ENCODE measurements at regions not wholly inside any gene's neighbourhood (a gene's known extent, or its start where the extent isn't known, plus 50 kb on each side); places are given as distances from the start of the nearest gene placed in this dataset.

- Mint-ChIP-seq H3K4me3 (no peak overlapping the region), H3K4me1 (peaks cover 41% of the 10 kb centered on the region), H3K36me3 (ENCODE audit: low read depth) (no peaks in the 10 kb centered on the region), H3K27me3 (ENCODE audit: low read depth) (peaks cover 6% of the 10 kb centered on the region), H3K27ac (peak overlapping the region in 2 of 3 experiments; percentile 38 to 49), H3K9me3 (no peaks in the 10 kb centered on the region)
- no peak for TF ChIP-seq CTCF (IDR thresholded peaks at IDR 0.05; ENCODE audit: unreplicated experiment in 3 of 3)
These were observed 317.7 kb upstream of the TBX3 start for GRCh38 chr12:115001571-115002180.

GRCh38 chr12:115000038-115000437 is 316.1 kb upstream of the TBX3 start:
- Mint-ChIP-seq H3K27ac (peak overlapping the region; percentile 36 to 76 (median 75)), H3K36me3 (ENCODE audit: low read depth) (peaks cover 4% of the 10 kb centered on the region), H3K4me3 (no peak overlapping the region), H3K9me3 (peaks cover 5% of the 10 kb centered on the region), H3K27me3 (ENCODE audit: low read depth) (peaks cover 6% of the 10 kb centered on the region), H3K4me1 (peaks cover 44% of the 10 kb centered on the region)
- no peak for TF ChIP-seq CTCF (IDR thresholded peaks at IDR 0.05; ENCODE audit: unreplicated experiment in 3 of 3)

GRCh38 chr12:114998750-114999128 is 314.8 kb upstream of the TBX3 start:
- TF ChIP-seq CTCF (IDR thresholded peaks at IDR 0.05; ENCODE audit: unreplicated experiment in 3 of 3) = no peak
- peaks cover 4% of the 10 kb centered on the region for H3K36me3 Mint-ChIP-seq (ENCODE audit: low read depth)

GRCh38 chr12:114998118-114998749 is 314.3 kb upstream of the TBX3 start:
- no peak for TF ChIP-seq CTCF (IDR thresholded peaks at IDR 0.05; ENCODE audit: unreplicated experiment in 3 of 3)
- Mint-ChIP-seq H3K27ac (peak overlapping the region; percentile 36 to 76 (median 75)), H3K27me3 (ENCODE audit: low read depth) (no peaks in the 10 kb centered on the region), H3K4me3 (no peak overlapping the region), H3K36me3 (ENCODE audit: low read depth) (peaks cover 4% of the 10 kb centered on the region), H3K4me1 (peaks cover 57% of the 10 kb centered on the region), H3K9me3 (peaks cover 5% of the 10 kb centered on the region)

More at GRCh38 chr12:114998750-114999128, 314.8 kb upstream of the TBX3 start:
- H3K27ac Mint-ChIP-seq = peak overlapping the region; percentile 36 to 76 (median 75)
- H3K9me3 Mint-ChIP-seq = peaks cover 5% of the 10 kb centered on the region
- H3K27me3 Mint-ChIP-seq (ENCODE audit: low read depth) = no peaks in the 10 kb centered on the region
- H3K4me3 Mint-ChIP-seq = no peak overlapping the region
- peaks cover 54% of the 10 kb centered on the region for H3K4me1 Mint-ChIP-seq

GRCh38 chr12:114996382-114996781 is 312.4 kb upstream of the TBX3 start:
- no peaks in the 10 kb centered on the region for H3K27me3 Mint-ChIP-seq (ENCODE audit: low read depth)
- peaks cover 5% of the 10 kb centered on the region for H3K9me3 Mint-ChIP-seq
- H3K4me3 Mint-ChIP-seq = no peak overlapping the region
- no peak for TF ChIP-seq CTCF (IDR thresholded peaks at IDR 0.05; ENCODE audit: unreplicated experiment in 3 of 3)
- peaks cover 67% of the 10 kb centered on the region for H3K4me1 Mint-ChIP-seq
- H3K27ac Mint-ChIP-seq = peak overlapping the region in 2 of 3 experiments; percentile 75 to 76
- peaks cover 4% of the 10 kb centered on the region for H3K36me3 Mint-ChIP-seq (ENCODE audit: low read depth)

- Mint-ChIP-seq H3K36me3 (ENCODE audit: low read depth) (peaks cover 4% of the 10 kb centered on the region), H3K27me3 (ENCODE audit: low read depth) (no peaks in the 10 kb centered on the region), H3K9me3 (peaks cover 5% of the 10 kb centered on the region), H3K27ac (no peak overlapping the region), H3K4me3 (no peak overlapping the region), H3K4me1 (peaks cover 71% of the 10 kb centered on the region)
- no peak for TF ChIP-seq CTCF (IDR thresholded peaks at IDR 0.05; ENCODE audit: unreplicated experiment in 3 of 3)
These were observed 311.9 kb upstream of the TBX3 start for GRCh38 chr12:114995891-114996290.
